ENCODE measurements at regions not wholly inside any gene's neighbourhood (a gene's known extent, or its start where the extent isn't known, plus 50 kb on each side); places are given as distances from the start of the nearest gene placed in this dataset.

DNA sequence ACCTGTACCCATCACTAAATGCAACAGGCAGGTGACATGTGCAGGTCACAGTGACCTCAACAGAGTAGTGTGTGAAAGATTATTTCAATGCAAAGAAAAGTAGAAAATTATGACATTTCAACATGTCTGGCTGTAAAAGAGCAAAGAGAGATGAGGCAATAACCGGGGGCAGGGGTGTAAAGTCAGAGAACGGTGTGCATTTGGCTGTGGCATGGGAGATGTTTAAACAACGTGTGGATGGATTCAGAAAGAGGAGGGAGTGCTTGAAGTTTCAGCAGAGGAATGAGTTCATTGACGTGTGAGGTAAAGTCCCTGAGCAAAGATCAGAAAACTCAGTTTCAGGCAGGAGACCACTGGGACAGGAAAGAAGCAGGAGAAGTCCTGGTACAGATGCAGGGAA, 229.7 kb downstream of the BUD13 start:
- no peak for DNase-seq
- ATAC-seq: no peak
- no peaks in the 10 kb centered on the region for H3K9me3 ChIP-seq
- H3K4me3 ChIP-seq: no peak overlapping the region
- no peaks in the 10 kb centered on the region for H3K4me1 ChIP-seq (ENCODE audit: low read depth)
- TF ChIP-seq, protein P1, sequence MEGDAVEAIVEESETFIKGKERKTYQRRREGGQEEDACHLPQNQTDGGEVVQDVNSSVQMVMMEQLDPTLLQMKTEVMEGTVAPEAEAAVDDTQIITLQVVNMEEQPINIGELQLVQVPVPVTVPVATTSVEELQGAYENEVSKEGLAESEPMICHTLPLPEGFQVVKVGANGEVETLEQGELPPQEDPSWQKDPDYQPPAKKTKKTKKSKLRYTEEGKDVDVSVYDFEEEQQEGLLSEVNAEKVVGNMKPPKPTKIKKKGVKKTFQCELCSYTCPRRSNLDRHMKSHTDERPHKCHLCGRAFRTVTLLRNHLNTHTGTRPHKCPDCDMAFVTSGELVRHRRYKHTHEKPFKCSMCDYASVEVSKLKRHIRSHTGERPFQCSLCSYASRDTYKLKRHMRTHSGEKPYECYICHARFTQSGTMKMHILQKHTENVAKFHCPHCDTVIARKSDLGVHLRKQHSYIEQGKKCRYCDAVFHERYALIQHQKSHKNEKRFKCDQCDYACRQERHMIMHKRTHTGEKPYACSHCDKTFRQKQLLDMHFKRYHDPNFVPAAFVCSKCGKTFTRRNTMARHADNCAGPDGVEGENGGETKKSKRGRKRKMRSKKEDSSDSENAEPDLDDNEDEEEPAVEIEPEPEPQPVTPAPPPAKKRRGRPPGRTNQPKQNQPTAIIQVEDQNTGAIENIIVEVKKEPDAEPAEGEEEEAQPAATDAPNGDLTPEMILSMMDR (IDR thresholded peaks at IDR 0.05): no peak
- intact Hi-C loops (cut with DNase I, micrococcal nuclease): no loop called here
- no peaks in the 10 kb centered on the region for H3K36me3 ChIP-seq (ENCODE audit: low read depth)

DNA sequence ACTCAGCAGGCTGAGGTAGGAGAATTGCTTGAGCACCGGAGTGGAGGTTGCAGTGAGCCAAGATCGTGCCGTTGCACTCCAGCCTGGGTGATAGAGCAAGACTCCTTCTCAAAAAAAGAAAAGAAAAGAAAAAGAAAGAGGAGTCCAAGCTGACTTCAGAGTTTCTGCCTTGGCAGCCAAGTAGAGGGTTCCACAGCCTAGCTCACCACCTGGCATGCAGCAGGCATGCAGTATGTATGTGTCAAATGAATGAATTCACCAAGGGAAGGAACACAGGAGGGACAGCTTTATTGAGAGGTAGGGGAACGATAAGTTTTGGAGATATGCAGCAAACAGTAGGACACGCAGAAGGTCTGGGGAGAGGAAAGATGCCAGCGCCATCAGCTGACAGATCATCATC, 230.4 kb downstream of the BUD13 start:
- no peak for DNase-seq
- no peaks in the 10 kb centered on the region for H3K36me3 ChIP-seq (ENCODE audit: low read depth)
- H3K9me3 ChIP-seq: no peaks in the 10 kb centered on the region
- intact Hi-C loops (cut with DNase I, micrococcal nuclease): no loop called here
- H3K4me3 ChIP-seq: no peak overlapping the region
- ATAC-seq: no peak
- TF ChIP-seq, protein P1 (IDR thresholded peaks at IDR 0.05): no peak
- H3K4me1 ChIP-seq (ENCODE audit: low read depth): no peaks in the 10 kb centered on the region

DNA sequence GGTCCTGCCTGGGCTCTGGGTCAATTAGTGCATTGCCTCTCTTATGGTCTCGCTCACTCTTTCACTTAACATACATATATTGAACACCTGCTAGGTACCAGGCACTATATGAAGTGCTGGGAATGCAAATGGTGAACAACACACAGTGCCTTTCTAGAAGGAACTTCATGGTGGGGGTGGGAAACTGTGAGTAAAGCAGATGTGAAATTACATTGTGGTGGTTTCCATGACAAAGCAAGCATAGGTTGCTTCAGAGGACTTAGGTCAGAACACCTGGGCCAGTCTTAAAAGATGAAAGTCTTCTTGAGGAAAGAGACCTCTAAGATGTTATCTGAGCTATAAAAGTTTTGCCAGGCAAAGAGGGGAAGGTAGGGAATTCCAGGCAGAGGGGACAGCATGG, 231.3 kb downstream of the BUD13 start:
- DNase-seq (no peak), ATAC-seq (no peak)
- intact Hi-C loops (cut with DNase I, micrococcal nuclease): no loop called here
- H3K4me3 ChIP-seq: no peak overlapping the region
- H3K9me3 ChIP-seq: no peaks in the 10 kb centered on the region
- no peaks in the 10 kb centered on the region for H3K4me1 ChIP-seq (ENCODE audit: low read depth)
- H3K36me3 ChIP-seq (ENCODE audit: low read depth): no peaks in the 10 kb centered on the region
- TF ChIP-seq, protein P1 (IDR thresholded peaks at IDR 0.05): no peak

DNA sequence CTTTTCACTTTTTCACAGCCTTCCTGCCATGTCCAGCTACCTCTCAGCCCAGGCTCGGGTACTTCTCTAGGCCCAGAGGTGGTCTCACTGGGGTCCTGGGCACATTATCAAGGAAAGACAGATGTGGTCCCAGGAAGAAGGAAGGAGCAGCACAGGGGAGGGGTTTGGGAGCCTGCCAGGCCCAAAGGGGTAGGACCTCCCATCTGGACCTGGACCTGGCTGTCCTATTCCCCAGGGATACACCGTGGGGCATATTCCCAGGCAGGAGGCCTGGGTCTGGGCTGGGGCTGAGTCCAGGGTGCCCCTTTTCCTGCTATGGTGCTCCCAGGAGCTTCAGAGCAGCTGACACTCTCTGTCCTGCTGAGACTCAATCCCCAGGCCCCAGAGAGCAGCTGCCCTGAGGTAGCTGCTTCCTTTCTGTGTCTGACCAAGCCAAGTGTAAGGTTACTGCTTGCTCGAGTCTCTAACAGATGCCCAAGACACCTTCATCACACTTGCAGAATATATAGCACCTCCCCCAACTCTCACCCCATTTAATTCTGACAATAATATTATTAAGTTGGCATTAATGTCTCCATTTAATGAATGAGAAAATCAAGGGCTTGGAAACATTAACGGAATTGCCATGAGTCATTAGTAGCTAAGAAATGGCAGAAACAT, 232.0 kb downstream of the BUD13 start:
- TF ChIP-seq, protein P1 (IDR thresholded peaks at IDR 0.05): no peak
- intact Hi-C loops (cut with DNase I, micrococcal nuclease): no loop called here
- Histone ChIP-seq H3K4me1 (ENCODE audit: low read depth) (no peaks in the 10 kb centered on the region), H3K9me3 (no peaks in the 10 kb centered on the region), H3K4me3 (no peak overlapping the region), H3K36me3 (ENCODE audit: low read depth) (no peaks in the 10 kb centered on the region)
- ATAC-seq: no peak
- DNase-seq: no peak

DNA sequence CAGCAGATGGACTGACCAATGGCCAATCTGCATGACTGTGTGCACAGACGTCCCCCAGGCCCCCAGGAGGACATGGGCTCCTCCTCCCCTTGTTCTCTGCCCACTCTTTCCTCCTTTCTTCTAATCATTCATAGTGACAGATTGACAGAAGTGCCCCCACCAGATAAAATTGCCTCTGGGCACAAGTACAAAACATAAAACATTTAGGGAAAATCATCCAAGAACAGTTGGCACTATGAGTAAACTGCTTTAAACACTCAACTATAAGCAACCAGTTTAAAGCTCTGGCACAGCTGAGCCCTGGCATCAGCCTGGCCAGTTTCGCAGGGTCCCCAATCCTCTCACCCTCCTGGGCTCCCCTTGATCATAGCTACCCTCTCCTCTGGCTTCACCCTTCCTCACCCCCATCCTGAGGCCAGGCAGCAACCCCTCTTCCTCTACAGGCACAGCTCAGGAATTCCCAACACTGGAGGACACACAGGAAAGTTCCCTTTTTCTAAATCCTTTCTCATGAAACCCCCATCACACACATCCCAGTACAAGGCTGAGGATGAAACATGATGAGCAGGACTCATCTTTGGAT, 232.9 kb downstream of the BUD13 start:
- ATAC-seq: no peak
- intact Hi-C loops (cut with DNase I, micrococcal nuclease): no loop called here
- Histone ChIP-seq H3K4me1 (ENCODE audit: low read depth) (no peaks in the 10 kb centered on the region), H3K9me3 (no peaks in the 10 kb centered on the region), H3K4me3 (no peak overlapping the region), H3K36me3 (ENCODE audit: low read depth) (no peaks in the 10 kb centered on the region)
- DNase-seq: no peak
- TF ChIP-seq, protein P1 (IDR thresholded peaks at IDR 0.05): no peak
